ENCODE measurements at regions not wholly inside any gene's neighbourhood (a gene's known extent, or its start where the extent isn't known, plus 50 kb on each side); places are given as distances from the start of the nearest gene placed in this dataset.

DNA sequence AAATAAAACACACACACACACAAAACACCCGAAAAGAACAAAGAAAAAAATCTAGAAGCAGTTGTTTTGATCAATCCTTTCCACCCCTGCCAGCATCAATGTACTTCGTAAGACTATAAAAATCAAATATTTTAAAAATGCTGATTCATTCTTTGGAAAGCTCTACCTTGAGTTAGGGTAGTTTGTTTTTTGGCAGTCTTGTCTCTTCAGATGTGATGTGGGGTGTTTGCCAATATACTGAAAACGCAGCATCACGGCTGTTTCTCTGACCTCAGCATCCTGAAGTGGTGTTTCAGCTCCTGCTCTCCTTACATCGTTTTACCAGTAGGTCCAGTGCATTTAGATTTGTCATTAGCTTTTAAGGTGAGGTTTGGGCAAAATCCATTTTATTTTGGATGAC lies 526.0 kb downstream of the UTRN start:
- no peak for TF ChIP-seq E2F1 (CRISPR knock-in tag; IDR thresholded peaks at IDR 0.05)
- TF ChIP-seq NFYB (CRISPR knock-in tag; conservative IDR thresholded peaks at IDR 0.05; ENCODE audit: low read depth): no peak
- TF ChIP-seq, protein P1, sequence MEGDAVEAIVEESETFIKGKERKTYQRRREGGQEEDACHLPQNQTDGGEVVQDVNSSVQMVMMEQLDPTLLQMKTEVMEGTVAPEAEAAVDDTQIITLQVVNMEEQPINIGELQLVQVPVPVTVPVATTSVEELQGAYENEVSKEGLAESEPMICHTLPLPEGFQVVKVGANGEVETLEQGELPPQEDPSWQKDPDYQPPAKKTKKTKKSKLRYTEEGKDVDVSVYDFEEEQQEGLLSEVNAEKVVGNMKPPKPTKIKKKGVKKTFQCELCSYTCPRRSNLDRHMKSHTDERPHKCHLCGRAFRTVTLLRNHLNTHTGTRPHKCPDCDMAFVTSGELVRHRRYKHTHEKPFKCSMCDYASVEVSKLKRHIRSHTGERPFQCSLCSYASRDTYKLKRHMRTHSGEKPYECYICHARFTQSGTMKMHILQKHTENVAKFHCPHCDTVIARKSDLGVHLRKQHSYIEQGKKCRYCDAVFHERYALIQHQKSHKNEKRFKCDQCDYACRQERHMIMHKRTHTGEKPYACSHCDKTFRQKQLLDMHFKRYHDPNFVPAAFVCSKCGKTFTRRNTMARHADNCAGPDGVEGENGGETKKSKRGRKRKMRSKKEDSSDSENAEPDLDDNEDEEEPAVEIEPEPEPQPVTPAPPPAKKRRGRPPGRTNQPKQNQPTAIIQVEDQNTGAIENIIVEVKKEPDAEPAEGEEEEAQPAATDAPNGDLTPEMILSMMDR (IDR thresholded peaks at IDR 0.05): no peak
- no peak for TF ChIP-seq SMAD3 (CRISPR knock-in tag; IDR thresholded peaks at IDR 0.05; ENCODE audit: borderline replicate concordance)
- no peak for TF ChIP-seq ZNF512 (CRISPR knock-in tag; IDR thresholded peaks at IDR 0.05; ENCODE audit: borderline replicate concordance)
- no peak for TF ChIP-seq JUN (CRISPR knock-in tag; IDR thresholded peaks at IDR 0.05)
- TF ChIP-seq SP1 (CRISPR knock-in tag; conservative IDR thresholded peaks at IDR 0.05): no peak
- TF ChIP-seq NR2C2 (CRISPR knock-in tag; IDR thresholded peaks at IDR 0.05): no peak
- TF ChIP-seq ZNF263 (CRISPR knock-in tag; IDR thresholded peaks at IDR 0.05; ENCODE audit: low read depth): no peak
- TF ChIP-seq, protein P2, sequence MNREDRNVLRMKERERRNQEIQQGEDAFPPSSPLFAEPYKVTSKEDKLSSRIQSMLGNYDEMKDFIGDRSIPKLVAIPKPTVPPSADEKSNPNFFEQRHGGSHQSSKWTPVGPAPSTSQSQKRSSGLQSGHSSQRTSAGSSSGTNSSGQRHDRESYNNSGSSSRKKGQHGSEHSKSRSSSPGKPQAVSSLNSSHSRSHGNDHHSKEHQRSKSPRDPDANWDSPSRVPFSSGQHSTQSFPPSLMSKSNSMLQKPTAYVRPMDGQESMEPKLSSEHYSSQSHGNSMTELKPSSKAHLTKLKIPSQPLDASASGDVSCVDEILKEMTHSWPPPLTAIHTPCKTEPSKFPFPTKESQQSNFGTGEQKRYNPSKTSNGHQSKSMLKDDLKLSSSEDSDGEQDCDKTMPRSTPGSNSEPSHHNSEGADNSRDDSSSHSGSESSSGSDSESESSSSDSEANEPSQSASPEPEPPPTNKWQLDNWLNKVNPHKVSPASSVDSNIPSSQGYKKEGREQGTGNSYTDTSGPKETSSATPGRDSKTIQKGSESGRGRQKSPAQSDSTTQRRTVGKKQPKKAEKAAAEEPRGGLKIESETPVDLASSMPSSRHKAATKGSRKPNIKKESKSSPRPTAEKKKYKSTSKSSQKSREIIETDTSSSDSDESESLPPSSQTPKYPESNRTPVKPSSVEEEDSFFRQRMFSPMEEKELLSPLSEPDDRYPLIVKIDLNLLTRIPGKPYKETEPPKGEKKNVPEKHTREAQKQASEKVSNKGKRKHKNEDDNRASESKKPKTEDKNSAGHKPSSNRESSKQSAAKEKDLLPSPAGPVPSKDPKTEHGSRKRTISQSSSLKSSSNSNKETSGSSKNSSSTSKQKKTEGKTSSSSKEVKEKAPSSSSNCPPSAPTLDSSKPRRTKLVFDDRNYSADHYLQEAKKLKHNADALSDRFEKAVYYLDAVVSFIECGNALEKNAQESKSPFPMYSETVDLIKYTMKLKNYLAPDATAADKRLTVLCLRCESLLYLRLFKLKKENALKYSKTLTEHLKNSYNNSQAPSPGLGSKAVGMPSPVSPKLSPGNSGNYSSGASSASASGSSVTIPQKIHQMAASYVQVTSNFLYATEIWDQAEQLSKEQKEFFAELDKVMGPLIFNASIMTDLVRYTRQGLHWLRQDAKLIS (CRISPR knock-in tag; IDR thresholded peaks at IDR 0.05; ENCODE audit: borderline replicate concordance): no peak
- TF ChIP-seq ZNF138 (CRISPR knock-in tag; conservative IDR thresholded peaks at IDR 0.05): no peak

Data from WTC11 (cell line).